OCI-LY7 (cell line): ENCODE measurements at regions not wholly inside any gene's neighbourhood (a gene's known extent, or its start where the extent isn't known, plus 50 kb on each side); places are given as distances from the start of the nearest gene placed in this dataset.

ENCODE experiments used
- BruUV-seq: library from RNA; stranded (reverse); fragments of 400-500 nt; replicated peaks from 2 replicates; lab custom pipeline; 2021; lab: Mats Ljungman, UMichigan
- CTCF ChIA-PET: fragments of 300-600 bp; sonication (Branson Sonifier 250); formaldehyde crosslinking; loops from one replicate; lab custom pipeline; 2022; ENCODE audit warnings: antibody characterized with exemption; ENCODE audit not compliant: unreplicated experiment; lab: Charles Lee
- POLR2A ChIA-PET: fragments of 300-600 bp; sonication (Branson Sonifier 250); formaldehyde crosslinking; loops from one replicate; lab custom pipeline; 2022; ENCODE audit warnings: antibody characterized with exemption; lab: Charles Lee
- DNase-seq: peaks from one replicate; pipeline ENCODE4 v3.0.0-alpha.2; 2015; ENCODE audit warnings: low spot score
- H2AFZ ChIP-seq: fragments of 200-600 bp; sonication (generic), shearing (Covaris generic); 2 replicates; pipeline ENCODE4 v1.6.1; 2014; ENCODE audit warnings: mild to moderate bottlenecking, antibody characterized with exemption, low read length, moderate library complexity
- H3K27ac ChIP-seq: fragments of 200-600 bp; sonication (generic); 2 replicates; pipeline ENCODE4 v1.5.1; 2014; ENCODE audit warnings: mixed run types, low read depth, mild to moderate bottlenecking, moderate library complexity, low read length, inconsistent platforms; ENCODE audit not compliant: poor library complexity, severe bottlenecking
- H3K36me3 ChIP-seq: fragments of 200-600 bp; sonication (generic); 2 replicates; pipeline ENCODE4 v1.6.1; 2014; ENCODE audit warnings: mild to moderate bottlenecking, antibody characterized with exemption, low read length, moderate library complexity, mixed read lengths; ENCODE audit not compliant: insufficient read depth
- H3K4me1 ChIP-seq: fragments of 200-600 bp; sonication (generic); 2 replicates; pipeline ENCODE4 v1.5.1; 2014; ENCODE audit warnings: mild to moderate bottlenecking, low read length; ENCODE audit not compliant: insufficient read depth, poor library complexity, severe bottlenecking
- H3K4me2 ChIP-seq: fragments of 200-600 bp; sonication (generic); 2 replicates; pipeline ENCODE4 v1.6.1; 2014; ENCODE audit warnings: mild to moderate bottlenecking, low read length
- H3K4me3 ChIP-seq: fragments of 200-600 bp; sonication (generic); 2 replicates; pipeline ENCODE4 v1.5.1; 2014; ENCODE audit warnings: mild to moderate bottlenecking, low read depth, low read length; ENCODE audit not compliant: poor library complexity, severe bottlenecking
- H3K79me2 ChIP-seq: fragments of 200-600 bp; sonication (generic); 2 replicates; pipeline ENCODE4 v1.6.1; 2016; ENCODE audit warnings: low read depth, mild to moderate bottlenecking, low read length, moderate library complexity, mixed read lengths; ENCODE audit not compliant: insufficient read depth
- H3K9me2 ChIP-seq: fragments of 200-600 bp; sonication (generic); 2 replicates; pipeline ENCODE4 v1.6.1; 2016; ENCODE audit warnings: mild to moderate bottlenecking, low read length, mixed read lengths; ENCODE audit not compliant: insufficient read depth
- H3K9me3 ChIP-seq: fragments of 200-600 bp; sonication (generic); 2 replicates; pipeline ENCODE4 v1.6.1; 2014; ENCODE audit warnings: mild to moderate bottlenecking, mixed run types, low read length, mixed read lengths
- H4K20me1 ChIP-seq: fragments of 200-600 bp; sonication (generic); 2 replicates; pipeline ENCODE4 v1.6.1; 2014; ENCODE audit warnings: mild to moderate bottlenecking, antibody characterized with exemption, low read length, moderate library complexity, mixed read lengths; ENCODE audit not compliant: insufficient read depth
- EZH2phosphoT487 ChIP-seq: fragments of 200-600 bp; sonication (generic); IDR thresholded peaks from 2 replicates; pipeline ENCODE4 v1.6.1; 2018; ENCODE audit warnings: low read depth, borderline replicate concordance, mild to moderate bottlenecking, mixed run types, antibody characterized with exemption, low read length, moderate library complexity, mixed read lengths
- intact Hi-C: fragments of 100-400 bp; cut with micrococcal nuclease; formaldehyde crosslinking; loops from one replicate; pipeline ENCODE4 v1.10.0; 2022; ENCODE audit not compliant: unreplicated experiment
- TF ChIP-seq, protein P1 (sequence below): fragments of 200-600 bp; sonication (generic); conservative IDR thresholded peaks from 2 replicates; pipeline ENCODE4 v1.5.1; 2014; ENCODE audit warnings: mild to moderate bottlenecking, antibody characterized with exemption, low read length, moderate library complexity, mixed read lengths

DNA sequence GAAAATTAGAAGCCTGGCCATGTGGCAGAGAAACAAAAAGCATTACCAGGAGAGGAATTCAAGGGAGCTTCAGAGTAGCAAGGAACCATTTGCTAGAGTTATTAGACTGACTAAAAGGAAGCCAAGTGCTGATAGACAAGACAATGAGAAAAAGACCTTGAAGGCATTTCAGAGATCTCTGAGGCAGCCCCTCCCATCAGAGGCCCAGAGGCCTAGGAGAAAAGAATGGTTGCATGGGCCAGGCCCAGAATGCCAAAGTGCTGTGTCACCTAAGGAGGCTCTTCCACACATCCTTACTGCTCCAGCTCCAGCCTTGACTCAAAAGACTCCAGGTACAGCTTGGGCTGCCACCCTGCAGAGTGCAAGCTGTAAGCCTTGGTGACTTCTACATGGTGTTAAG lies 61.8 kb upstream of the POU2AF2 start:
- ChIA-PET POLR2A (interaction anchor here (0.6 kb wide), 4 partner anchors 20 to 770 kb away, joined by 3 to 4 read pairs (median 3); no protein-coding TSS in a partner anchor), CTCF (interaction anchor here (0.5 kb wide), 1 partner anchor 743 kb away, joined by 3 read pairs; no protein-coding TSS in a partner anchor)
- no peaks in the 10 kb centered on the region for H3K79me2 ChIP-seq

DNA sequence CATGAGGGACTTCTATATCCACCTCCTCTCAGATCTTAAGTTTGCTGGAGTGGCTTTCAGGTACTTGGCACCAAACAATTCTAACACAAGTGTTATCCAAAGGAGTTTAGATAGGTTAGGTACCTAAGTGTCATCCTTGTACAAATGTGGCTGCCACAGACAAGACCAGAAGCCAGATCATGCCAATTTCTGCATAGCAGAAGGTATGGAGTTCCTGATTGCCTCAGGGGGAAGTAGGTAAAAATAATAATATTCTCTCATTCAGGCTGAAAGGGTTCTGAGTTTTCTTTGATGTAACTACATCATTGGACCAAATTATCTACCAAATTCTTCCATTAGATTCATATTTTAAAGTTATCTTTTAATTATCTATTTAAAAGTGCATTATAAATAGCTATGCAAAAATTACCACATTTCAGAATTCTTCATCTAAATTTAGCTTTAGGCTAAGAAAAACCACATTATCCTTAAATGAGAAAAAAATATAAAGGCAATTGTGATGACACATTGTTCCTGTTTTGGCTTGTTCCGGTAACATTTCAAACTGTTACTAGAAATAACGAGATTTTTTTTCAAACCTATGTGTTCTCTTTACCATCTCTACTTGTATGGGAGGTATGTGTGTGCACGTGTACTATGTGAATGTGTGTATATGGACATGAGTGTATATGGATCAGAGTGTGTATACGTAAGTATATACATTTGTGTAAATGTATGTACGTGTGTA lies 66.2 kb upstream of the POU2AF2 start:
- Histone ChIP-seq H3K9me3 (peaks cover 7% of the 10 kb centered on the region; the same call in 1 of the 2 replicates), H3K4me3 (peak overlapping the region; percentile 53), H3K79me2 (no peaks in the 10 kb centered on the region), H3K4me2 (peak overlapping the region; percentile 80), H4K20me1 (no peaks in the 10 kb centered on the region), H2AFZ (peak overlapping the region; percentile 64), H3K36me3 (peaks cover 7% of the 10 kb centered on the region; the same call in 1 of the 2 replicates), H3K9me2 (no peaks in the 10 kb centered on the region), H3K4me1 (peaks cover 67% of the 10 kb centered on the region), H3K27ac (peak overlapping the region; percentile 98)
- CTCF ChIA-PET = interaction anchor here (1.1 kb wide), 1 partner anchor 13 kb away, joined by 3 read pairs; no protein-coding TSS in a partner anchor
- no peak for TF ChIP-seq EZH2phosphoT487
- intact Hi-C loops = loop anchor here (5.0 kb wide), 4 partner anchors 172 to 258 kb away; partner anchors contain the start of gene POU2AF1
- POLR2A ChIA-PET = interaction anchor here (0.5 to 2.1 kb wide), 14 partner anchors 15 to 916 kb away, joined by 3 to 10 read pairs (median 4); partner anchors contain the start of gene POU2AF1
- no TSS peak for BruUV-seq
- peak; percentile 36 for DNase-seq

More for the DNA sequence above, 61.8 kb upstream of the POU2AF2 start:
- Histone ChIP-seq H3K27ac (no peak overlapping the region), H2AFZ (peak overlapping the region; percentile 93; the same call in 1 of the 2 replicates), H3K4me3 (no peak overlapping the region), H3K9me2 (no peaks in the 10 kb centered on the region), H3K4me1 (peaks cover 57% of the 10 kb centered on the region), H4K20me1 (no peaks in the 10 kb centered on the region), H3K4me2 (no peak overlapping the region), H3K9me3 (peaks cover 24% of the 10 kb centered on the region; the same call in 1 of the 2 replicates), H3K36me3 (peaks cover 20% of the 10 kb centered on the region; the same call in 1 of the 2 replicates)
- DNase-seq = no peak
- BruUV-seq = no TSS peak
- intact Hi-C loops = no loop called here
- TF ChIP-seq, protein P1, sequence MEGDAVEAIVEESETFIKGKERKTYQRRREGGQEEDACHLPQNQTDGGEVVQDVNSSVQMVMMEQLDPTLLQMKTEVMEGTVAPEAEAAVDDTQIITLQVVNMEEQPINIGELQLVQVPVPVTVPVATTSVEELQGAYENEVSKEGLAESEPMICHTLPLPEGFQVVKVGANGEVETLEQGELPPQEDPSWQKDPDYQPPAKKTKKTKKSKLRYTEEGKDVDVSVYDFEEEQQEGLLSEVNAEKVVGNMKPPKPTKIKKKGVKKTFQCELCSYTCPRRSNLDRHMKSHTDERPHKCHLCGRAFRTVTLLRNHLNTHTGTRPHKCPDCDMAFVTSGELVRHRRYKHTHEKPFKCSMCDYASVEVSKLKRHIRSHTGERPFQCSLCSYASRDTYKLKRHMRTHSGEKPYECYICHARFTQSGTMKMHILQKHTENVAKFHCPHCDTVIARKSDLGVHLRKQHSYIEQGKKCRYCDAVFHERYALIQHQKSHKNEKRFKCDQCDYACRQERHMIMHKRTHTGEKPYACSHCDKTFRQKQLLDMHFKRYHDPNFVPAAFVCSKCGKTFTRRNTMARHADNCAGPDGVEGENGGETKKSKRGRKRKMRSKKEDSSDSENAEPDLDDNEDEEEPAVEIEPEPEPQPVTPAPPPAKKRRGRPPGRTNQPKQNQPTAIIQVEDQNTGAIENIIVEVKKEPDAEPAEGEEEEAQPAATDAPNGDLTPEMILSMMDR = no peak
- TF ChIP-seq EZH2phosphoT487 = no peak

DNA sequence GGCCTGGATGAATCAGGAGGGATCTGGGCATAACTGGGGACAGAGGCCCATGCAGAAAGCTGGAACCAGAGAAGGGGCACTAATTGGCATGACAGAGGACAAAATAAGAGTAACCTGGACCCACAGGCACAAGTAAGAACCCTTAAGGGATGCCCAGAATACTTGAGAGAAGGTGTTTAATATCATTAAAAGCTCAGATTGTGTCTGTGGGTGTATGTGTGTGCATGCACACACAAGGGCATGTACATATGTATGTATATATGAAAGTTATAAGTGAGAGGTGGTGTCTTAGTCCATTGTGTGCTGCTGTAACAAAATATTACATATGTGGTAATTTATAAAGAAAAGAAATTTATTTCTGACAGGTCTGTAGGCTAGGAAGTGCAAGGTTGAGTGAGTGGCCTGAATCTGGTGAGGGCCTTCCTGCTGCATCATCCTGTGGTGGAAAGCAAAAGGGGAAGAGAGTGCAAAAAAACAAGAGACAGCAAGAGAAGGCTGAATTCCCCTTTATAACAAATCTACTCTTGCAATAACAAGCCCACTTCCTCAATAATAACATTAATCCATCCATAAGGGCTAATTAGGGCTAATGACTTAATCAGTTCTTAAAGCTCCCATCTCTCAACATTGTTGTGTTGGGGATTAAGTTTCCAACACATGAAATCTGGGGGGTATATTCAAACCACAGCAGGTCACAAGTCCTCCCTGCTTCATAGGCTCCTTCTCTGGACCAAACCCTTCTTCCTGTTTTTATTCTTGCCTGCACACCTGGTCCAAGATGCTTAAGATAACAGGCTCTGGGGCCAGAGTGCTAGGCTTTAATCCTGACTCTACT lies 68.3 kb upstream of the POU2AF2 start:
- Histone ChIP-seq H3K36me3 (no peaks in the 10 kb centered on the region), H3K4me1 (peaks cover 66% of the 10 kb centered on the region), H3K9me3 (no peaks in the 10 kb centered on the region), H3K27ac (peak overlapping the region; percentile 98), H3K4me2 (peak overlapping the region; percentile 80), H3K79me2 (no peaks in the 10 kb centered on the region), H2AFZ (peak overlapping the region; percentile 64; the same call in 1 of the 2 replicates), H3K4me3 (peak overlapping the region; percentile 53), H3K9me2 (no peaks in the 10 kb centered on the region), H4K20me1 (no peaks in the 10 kb centered on the region)
- peak; percentile 91 for DNase-seq
- TF ChIP-seq, protein P1 = no peak
- no peak for TF ChIP-seq EZH2phosphoT487
- ChIA-PET CTCF (interaction anchor here (0.6 to 1.6 kb wide), 2 partner anchors 9 to 297 kb away, joined by 3 to 4 read pairs; no protein-coding TSS in a partner anchor), POLR2A (interaction anchor here (0.6 to 2.0 kb wide), 20 partner anchors 9 to 260 kb away, joined by 3 to 12 read pairs (median 3); partner anchors contain the start of gene POU2AF1)
- intact Hi-C loops = loop anchor here (1.0 to 5.0 kb wide), 6 partner anchors 53 to 260 kb away; partner anchors contain the start of gene POU2AF1
- TSS peak; percentile 94 for BruUV-seq
